A549 (cell line): ENCODE measurements at regions not wholly inside any gene's neighbourhood (a gene's known extent, or its start where the extent isn't known, plus 50 kb on each side); places are given as distances from the start of the nearest gene placed in this dataset.
"Not testable (repeated sequence)": the region's sequence is repeated elsewhere in the genome, so short reads cannot be mapped to it uniquely, and the experiment has no call there.

ENCODE experiments used
- ATAC-seq, 2 experiments: fragments of 200-7000 bp in 1 of 2; fragments of >200 bp in 1 of 2; cut with Nextera tagmentation in 1 of 2; cut with Tn5 transposase in 1 of 2; 3 replicates each; pipeline versions ENCODE4 v1.8.0 to v1.9.1; 2018 to 2020; ENCODE audit warnings: mild to moderate bottlenecking in 1 of 2, moderate library complexity in 1 of 2
- CTCF ChIA-PET: fragments of 300-600 bp; sonication (Branson Sonifier 250); formaldehyde crosslinking; extraction: SDS; loops from one replicate; lab custom pipeline; 2021; ENCODE audit warnings: antibody characterized with exemption, inconsistent platforms; lab: Yijun Ruan, JAX
- POLR2A ChIA-PET: fragments of 350-600 bp; formaldehyde crosslinking; extraction: SDS; loops from one replicate; lab custom pipeline; 2021; ENCODE audit warnings: antibody characterized with exemption, inconsistent platforms; lab: Yijun Ruan, JAX
- DNase-seq, 2 experiments: peaks; one replicate each; pipeline versions ENCODE4 v3.0.0 to v3.0.0-alpha.2; 2011 to 2016; ENCODE audit warnings: low read depth in 1 of 2, low spot score in 1 of 2
- FAIRE-seq: peaks from 2 replicates; lab custom pipeline; 2011; peaks lifted over from hg19 to GRCh38; lab: Jason Lieb, UNC
- H3K27ac ChIP-seq, 2 experiments: fragments of >200 bp; sonication (Bioruptor Twin); formaldehyde crosslinking; 3 replicates each; pipeline ENCODE4 v1.5.1; 2016 to 2017
- H3K4me1 ChIP-seq: fragments of >200 bp; sonication (Bioruptor Twin); formaldehyde crosslinking; 3 replicates; pipeline ENCODE4 v1.6.1; 2016
- H3K4me2 ChIP-seq: fragments of >200 bp; sonication (Bioruptor Twin); formaldehyde crosslinking; 3 replicates; pipeline ENCODE4 v1.6.1; 2016
- H3K4me3 ChIP-seq: fragments of >200 bp; sonication (Bioruptor Twin); formaldehyde crosslinking; 3 replicates; pipeline ENCODE4 v1.5.1; 2016
- H3K9me3 ChIP-seq: fragments of >200 bp; sonication (Bioruptor Twin); formaldehyde crosslinking; 3 replicates; pipeline ENCODE4 v1.6.1; 2016
- BHLHE40 ChIP-seq: IDR thresholded peaks from 2 replicates; pipeline ENCODE4 v1.6.1; 2012; ENCODE audit warnings: low read depth, low read length, inconsistent platforms
- E2F6 ChIP-seq: IDR thresholded peaks from 2 replicates; pipeline ENCODE4 v1.6.1; 2012; ENCODE audit warnings: low read depth, borderline replicate concordance
- GATA3 ChIP-seq: IDR thresholded peaks from 2 replicates; pipeline ENCODE4 v1.6.1; 2012; ENCODE audit warnings: borderline replicate concordance
- HES2 ChIP-seq: fragments of >200 bp; sonication (Bioruptor Twin); formaldehyde crosslinking; IDR thresholded peaks from 2 replicates; pipeline ENCODE4 v1.6.1; 2016
- HEYL ChIP-seq: fragments of 250-450 bp; sonication (Bioruptor Pico); IDR thresholded peaks from 2 replicates; pipeline ENCODE4 v1.8.0; 2021; ENCODE audit warnings: mild to moderate bottlenecking, moderate library complexity
- KDM5A ChIP-seq: fragments of 200-600 bp; sonication (generic); IDR thresholded peaks from 2 replicates; pipeline ENCODE4 v1.6.1; 2016; ENCODE audit warnings: antibody characterized with exemption, mild to moderate bottlenecking
- MAZ ChIP-seq: fragments of 150-350 bp; IDR thresholded peaks from 2 replicates; pipeline ENCODE4 v1.6.1; 2014; ENCODE audit warnings: antibody characterized with exemption, low read depth, low read length, borderline replicate concordance
- MYC ChIP-seq: IDR thresholded peaks from 2 replicates; pipeline ENCODE4 v1.6.1; 2012; ENCODE audit warnings: mild to moderate bottlenecking, inconsistent platforms, low read length, improper control_type of control experiment, borderline replicate concordance
- NFE2L2 ChIP-seq: fragments of 150-350 bp; conservative IDR thresholded peaks from 2 replicates; pipeline ENCODE4 v1.6.1; 2014; ENCODE audit warnings: low read length
- NR3C1 ChIP-seq: fragments of >200 bp; sonication (Bioruptor Twin); formaldehyde crosslinking; IDR thresholded peaks from 3 replicates; pipeline ENCODE4 v1.6.1; 2017
- PBX3 ChIP-seq: IDR thresholded peaks from 2 replicates; pipeline ENCODE4 v1.6.1; 2012
- REST ChIP-seq: fragments of 200-600 bp; sonication (generic); IDR thresholded peaks from 2 replicates; pipeline ENCODE4 v1.6.1; 2016; ENCODE audit warnings: antibody characterized with exemption, mild to moderate bottlenecking, moderate library complexity
- ZFP36 ChIP-seq: fragments of 450-650 bp; IDR thresholded peaks from 2 replicates; pipeline ENCODE4 v1.6.1; 2014; ENCODE audit warnings: borderline replicate concordance; ENCODE audit not compliant: partially characterized antibody
- ZNF302 ChIP-seq: fragments of 250-450 bp; sonication (Bioruptor Pico); IDR thresholded peaks from 2 replicates; pipeline ENCODE4 v1.9.0; 2021; ENCODE audit warnings: inconsistent platforms, mild to moderate bottlenecking, moderate library complexity
- ZSCAN20 ChIP-seq: fragments of 250-450 bp; sonication (Bioruptor Pico); IDR thresholded peaks from 2 replicates; pipeline ENCODE4 v1.8.0; 2022; ENCODE audit warnings: mild to moderate bottlenecking, moderate library complexity
- WGBS: methylation state at CpG from one replicate; pipeline ENCODE4 v1.1.6; 2017; ENCODE audit errors: missing lambda C conversion rate; 5-methylcytosine and 5-hydroxymethylcytosine counted together

GRCh38 chr7:15130666-15131541 lies 228.4 kb upstream of the DGKB start (continued):
- no peak for TF ChIP-seq NFE2L2
- TF ChIP-seq ZNF302: no peak
- no peak for TF ChIP-seq ZFP36
- no peak for TF ChIP-seq REST
- no peak for TF ChIP-seq ZSCAN20 (CRISPR knock-in tag)
- TF ChIP-seq HES2: no peak
- TF ChIP-seq E2F6: no peak

- peaks cover 19% of the 10 kb centered on the region; the same call in 2 of the 3 replicates for H3K4me1 ChIP-seq
- 59% methylated on average over 2 of the region's 2 CpGs for WGBS
- no peak for DNase-seq
- no peaks in the 10 kb centered on the region for H3K9me3 ChIP-seq
- H3K27ac ChIP-seq: no peak overlapping the region
- H3K4me2 ChIP-seq: no peak overlapping the region
- ATAC-seq: no peak
- POLR2A ChIA-PET: no interaction called here
- FAIRE-seq: no peak
- CTCF ChIA-PET: no interaction called here
- no peak overlapping the region for H3K4me3 ChIP-seq
- TF ChIP-seq MAZ (no peak), PBX3 (no peak), MYC (no peak), HES2 (no peak), GATA3 (no peak), NR3C1 (no peak), KDM5A (no peak), ZNF302 (no peak), BHLHE40 (no peak), HEYL (CRISPR knock-in tag) (no peak)
These were observed 226.2 kb upstream of the DGKB start for GRCh38 chr7:15128716-15129115.

GRCh38 chr7:15126653-15127052 lies 224.1 kb upstream of the DGKB start:
- ATAC-seq, CTCF ChIA-PET, H3K27ac ChIP-seq, FAIRE-seq, POLR2A ChIA-PET, H3K4me2 ChIP-seq, DNase-seq, H3K9me3 ChIP-seq, H3K4me3 ChIP-seq: not testable (repeated sequence)
- 30% methylated on average over 1 of the region's 1 CpG for WGBS
- peaks cover 19% of the 10 kb centered on the region; the same call in 2 of the 3 replicates for H3K4me1 ChIP-seq
